Right lobe of liver (tissue), 4 donors: ENCODE measurements at regions not wholly inside any gene's neighbourhood (a gene's known extent, or its start where the extent isn't known, plus 50 kb on each side); places are given as distances from the start of the nearest gene placed in this dataset.

ENCODE experiments used
- CTCF ChIP-seq, 4 donors: fragments of 200-600 bp in 3 of 4; fragments of 450-650 bp in 1 of 4; IDR thresholded peaks; one replicate each; pipeline versions ENCODE4 v1.5.1 to v1.8.0; 2016 to 2022; ENCODE audit warnings: antibody characterized with exemption in 4 of 4, mild to moderate bottlenecking in 2 of 4
- POLR2A ChIP-seq: fragments of 450-650 bp; IDR thresholded peaks from one replicate; pipeline ENCODE4 v1.6.1; 2017; ENCODE audit warnings: antibody characterized with exemption, mild to moderate bottlenecking
- donor health status: DM: no; HTN: no; CAD: no.
- donor health status: DM: no; HTN: no; CAD: no.
- donor health status: DM: no; HTN: yes; CAD: no.

- no peak for TF ChIP-seq CTCF (IDR thresholded peaks at IDR 0.05)
- no peak for TF ChIP-seq POLR2A
These were observed 79.2 kb upstream of the ARHGEF7 start for GRCh38 chr13:111035861-111036260.
